ENCODE measurements at regions not wholly inside any gene's neighbourhood (a gene's known extent, or its start where the extent isn't known, plus 50 kb on each side); places are given as distances from the start of the nearest gene placed in this dataset.
"Not testable (repeated sequence)": the region's sequence is repeated elsewhere in the genome, so short reads cannot be mapped to it uniquely, and the experiment has no call there.

- no peak for TF ChIP-seq CTCF (IDR thresholded peaks at IDR 0.05; ENCODE audit: low read depth, low read length)
- no peak overlapping the region for H3K4me3 ChIP-seq (replicated peaks in 1 of 2; ENCODE audit: low read depth in 2 of 2, low read length in 2 of 2)
- DNase-seq (ENCODE audit: low read depth in 2 of 2), result no peak
These were observed 494.6 kb downstream of the MAGEE1 start for GRCh38 chrX:76922100-76922499.

GRCh38 chrX:76924616-76925015 is 497.1 kb downstream of the MAGEE1 start:
- not testable (repeated sequence) for H3K4me3 ChIP-seq (replicated peaks in 1 of 2; ENCODE audit: low read depth in 2 of 2, low read length in 2 of 2); DNase-seq (ENCODE audit: low read depth in 2 of 2)

GRCh38 chrX:76931518-76931917 is 504.0 kb downstream of the MAGEE1 start:
- DNase-seq (ENCODE audit: low read depth in 2 of 2), result no peak
- TF ChIP-seq CTCF (IDR thresholded peaks at IDR 0.05; ENCODE audit: low read depth, low read length), result no peak
- no peak overlapping the region for H3K4me3 ChIP-seq (replicated peaks in 1 of 2; ENCODE audit: low read depth in 2 of 2, low read length in 2 of 2)

- TF ChIP-seq CTCF (IDR thresholded peaks at IDR 0.05; ENCODE audit: low read depth, low read length), result no peak
- H3K4me3 ChIP-seq (replicated peaks in 1 of 2; ENCODE audit: low read depth in 2 of 2, low read length in 2 of 2), result no peak overlapping the region
- DNase-seq (ENCODE audit: low read depth in 2 of 2), result no peak
These were observed 489.7 kb upstream of the FGF16 start for GRCh38 chrX:76957485-76957884.

GRCh38 chrX:76971393-76972376 is 475.5 kb upstream of the FGF16 start:
- no peak for TF ChIP-seq CTCF (IDR thresholded peaks at IDR 0.05; ENCODE audit: low read depth, low read length)
- DNase-seq (ENCODE audit: low read depth in 2 of 2), result no peak

GRCh38 chrX:76977452-76977851 is 469.7 kb upstream of the FGF16 start:
- no peak for TF ChIP-seq CTCF (IDR thresholded peaks at IDR 0.05; ENCODE audit: low read depth, low read length)
- no peak overlapping the region for H3K4me3 ChIP-seq (replicated peaks in 1 of 2; ENCODE audit: low read depth in 2 of 2, low read length in 2 of 2)
- DNase-seq (ENCODE audit: low read depth in 2 of 2), result no peak

More at GRCh38 chrX:76971393-76972376, 475.5 kb upstream of the FGF16 start:
- H3K4me3 ChIP-seq (replicated peaks in 1 of 2; ENCODE audit: low read depth in 2 of 2, low read length in 2 of 2), result no peak overlapping the region

GRCh38 chrX:76987381-76987780 is 459.8 kb upstream of the FGF16 start:
- H3K4me3 ChIP-seq (replicated peaks in 1 of 2; ENCODE audit: low read depth in 2 of 2, low read length in 2 of 2), result no peak overlapping the region
- TF ChIP-seq CTCF (IDR thresholded peaks at IDR 0.05; ENCODE audit: low read depth, low read length), result no peak
- DNase-seq (ENCODE audit: low read depth in 2 of 2), result no peak

All from cardiac fibroblast (primary cell).